ENCODE measurements at regions not wholly inside any gene's neighbourhood (a gene's known extent, or its start where the extent isn't known, plus 50 kb on each side); places are given as distances from the start of the nearest gene placed in this dataset.

DNA sequence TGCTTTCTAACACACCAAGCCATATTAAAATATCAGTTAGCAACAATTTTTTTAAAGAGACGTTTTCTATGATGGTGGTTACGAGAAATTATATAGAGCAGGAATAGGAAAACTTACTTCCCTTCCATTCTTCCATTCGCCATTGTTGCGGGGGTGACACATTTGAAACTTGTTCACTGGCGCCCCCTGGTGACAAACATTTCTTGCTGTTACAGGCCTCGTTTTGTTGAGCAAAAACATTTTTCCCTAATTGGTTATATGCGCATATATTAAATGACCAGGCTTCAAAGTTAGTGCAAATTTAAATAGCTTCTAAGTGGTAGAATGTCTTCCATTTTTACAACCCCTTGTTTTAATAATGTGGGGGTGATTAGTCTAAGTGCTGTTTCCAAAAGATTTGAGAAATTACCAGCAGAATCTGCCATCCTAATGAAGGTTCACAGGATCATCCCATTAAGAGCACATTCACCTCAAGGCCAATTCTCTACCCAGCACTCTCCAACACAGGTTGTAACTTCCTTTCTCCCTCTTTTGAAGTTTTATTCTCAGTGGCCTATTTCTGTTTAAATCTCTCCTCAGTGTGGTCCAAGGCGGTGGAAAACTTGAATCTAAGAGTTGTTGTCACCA, 1124.7 kb downstream of the FLRT2 start:
- DNase-seq, result peak in 1 of 2 donors; percentile 5

- no peak for DNase-seq
These were observed 1122.6 kb downstream of the FLRT2 start for GRCh38 chr14:86652526-86652925.

DNA sequence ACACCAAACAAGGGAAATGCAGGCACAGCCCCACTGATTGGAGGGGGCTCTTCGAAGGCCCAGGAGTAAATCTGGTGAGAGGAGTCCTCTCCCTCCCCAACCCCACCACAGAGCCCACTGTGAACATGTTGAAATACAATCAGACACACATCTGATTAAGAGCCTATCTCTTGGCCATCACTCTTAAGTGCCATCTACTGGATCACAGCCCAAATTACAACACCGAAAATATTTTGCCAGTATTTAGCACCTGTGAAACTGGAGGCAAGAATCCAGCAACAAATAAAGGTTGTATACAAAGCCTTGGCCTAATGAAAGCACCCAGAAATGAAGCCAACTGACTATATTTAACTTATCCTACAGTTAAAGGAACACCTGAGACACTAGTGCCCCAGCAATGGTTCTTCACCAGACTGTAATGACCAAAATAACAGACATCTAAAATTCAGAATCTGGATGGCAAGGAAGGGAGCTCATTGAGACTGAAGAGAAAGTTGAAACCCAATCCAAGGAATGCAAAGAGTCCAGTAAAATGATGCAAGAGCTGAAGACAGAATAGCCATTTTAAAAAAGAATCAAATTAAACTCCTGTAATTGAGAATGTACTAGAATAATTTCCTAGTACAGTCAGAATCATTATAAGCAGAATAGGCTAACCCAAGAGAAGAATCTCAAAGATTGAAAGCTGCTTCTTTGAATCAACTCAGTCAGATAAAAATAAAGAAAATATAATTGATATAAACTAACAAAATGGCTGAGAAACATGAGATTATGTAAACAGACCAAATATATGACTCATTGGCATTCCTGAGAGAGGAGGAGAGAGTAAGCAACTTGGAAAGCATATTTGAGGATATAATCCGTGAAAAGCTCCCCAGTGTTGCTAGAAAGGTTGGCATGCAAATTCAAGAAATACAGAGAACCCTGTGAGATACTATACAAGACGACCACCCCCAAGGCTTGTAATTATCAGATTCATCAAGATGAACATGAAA, 1117.0 kb downstream of the FLRT2 start:
- no peak for DNase-seq

DNA sequence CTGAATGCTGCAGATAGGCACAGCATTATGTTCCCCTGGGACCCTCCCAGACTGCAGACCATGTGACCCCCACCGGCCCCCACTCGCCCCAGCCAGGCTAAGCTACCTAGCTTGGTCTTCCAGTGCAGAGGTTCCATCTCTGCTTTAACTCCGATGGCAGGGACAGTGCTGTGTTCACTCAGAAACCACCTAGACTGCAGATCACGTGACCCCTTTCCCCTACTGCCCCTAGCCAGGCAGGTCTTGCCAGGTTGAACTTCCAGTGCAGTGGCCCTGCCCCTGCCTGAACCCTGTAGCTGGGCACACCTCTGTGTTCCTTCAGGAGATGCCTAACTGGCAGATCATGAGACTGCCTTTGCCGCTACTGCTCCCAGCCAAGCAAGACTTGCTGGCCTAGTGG, 1116.2 kb downstream of the FLRT2 start:
- no peak for DNase-seq

DNA sequence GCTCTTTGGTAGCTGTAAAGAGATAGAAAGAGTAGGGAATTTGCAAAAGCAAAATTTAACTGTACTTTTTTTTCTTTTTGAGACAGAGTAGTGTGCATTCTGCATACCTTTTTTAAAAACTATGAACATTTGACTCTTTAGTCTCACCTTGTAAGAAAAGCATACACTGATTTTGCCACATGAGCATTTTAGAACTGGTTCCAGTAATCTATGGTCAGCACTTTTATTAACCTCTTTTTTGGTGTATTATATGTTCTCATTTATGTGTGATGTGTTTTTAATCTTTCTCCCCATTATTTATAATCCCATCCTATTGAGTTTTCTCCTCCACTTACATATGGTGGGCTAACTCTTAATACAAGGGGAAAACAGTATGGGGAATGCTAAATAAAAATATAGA, 1111.4 kb downstream of the FLRT2 start:
- DNase-seq, result no peak

GRCh38 chr14:86640288-86640687, 1110.3 kb downstream of the FLRT2 start:
- no peak for DNase-seq

DNA sequence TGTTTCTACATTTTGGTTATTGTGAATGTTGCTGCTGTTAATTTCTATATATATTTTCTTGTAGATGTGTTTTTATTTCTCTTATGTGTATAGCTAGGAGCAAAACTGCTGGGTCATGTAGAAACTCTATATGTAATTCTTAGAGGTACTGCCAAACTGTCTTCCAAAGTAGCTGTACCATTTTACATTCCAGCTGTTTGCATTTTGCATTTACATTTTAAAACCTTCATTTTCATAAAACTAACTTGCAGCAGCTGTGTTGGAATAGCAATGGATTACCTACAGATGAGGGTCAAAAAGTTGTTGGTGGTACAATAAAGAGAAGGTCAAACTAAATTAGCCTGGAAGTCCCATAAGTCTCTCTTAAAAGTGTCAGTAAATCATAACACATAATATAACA, 1109.7 kb downstream of the FLRT2 start:
- DNase-seq, result no peak

DNA sequence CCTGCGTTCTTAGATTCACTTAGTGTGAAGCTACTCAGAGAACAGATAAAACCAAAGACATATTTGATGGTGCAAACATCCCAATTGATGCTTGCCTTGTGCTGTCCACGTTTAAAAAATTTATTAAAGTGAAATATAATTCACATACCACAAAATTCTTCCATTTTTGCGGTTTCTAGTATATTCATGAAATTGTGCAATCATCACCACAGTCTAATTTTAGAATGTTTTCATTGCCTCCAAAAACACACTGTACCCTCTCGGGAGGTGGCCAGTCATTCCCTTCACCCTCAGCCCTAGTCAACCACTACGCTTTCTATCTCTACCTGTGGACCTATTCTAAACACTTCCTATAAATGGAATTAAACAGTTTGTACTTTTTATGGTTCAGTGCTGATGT, 1109.2 kb downstream of the FLRT2 start:
- DNase-seq, result no peak

DNA sequence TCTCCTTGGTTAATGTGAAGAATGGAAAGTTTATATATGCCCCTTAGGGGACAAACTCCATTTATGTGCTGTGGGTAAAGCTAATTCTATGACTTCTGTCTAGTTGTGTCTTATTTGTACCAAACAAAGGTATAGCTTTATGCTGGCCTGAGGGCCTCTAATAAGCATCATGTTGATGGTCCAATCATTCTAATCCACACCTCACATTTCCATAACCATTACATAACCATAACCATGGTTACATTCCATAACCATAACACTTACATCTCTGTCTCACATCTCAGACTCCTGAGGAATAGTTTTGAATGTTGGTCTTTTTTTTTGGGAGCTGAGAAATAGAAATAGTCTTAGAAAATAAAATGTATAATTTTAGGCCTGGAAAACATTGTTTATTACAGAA, 1097.1 kb downstream of the FLRT2 start:
- DNase-seq, result no peak

DNA sequence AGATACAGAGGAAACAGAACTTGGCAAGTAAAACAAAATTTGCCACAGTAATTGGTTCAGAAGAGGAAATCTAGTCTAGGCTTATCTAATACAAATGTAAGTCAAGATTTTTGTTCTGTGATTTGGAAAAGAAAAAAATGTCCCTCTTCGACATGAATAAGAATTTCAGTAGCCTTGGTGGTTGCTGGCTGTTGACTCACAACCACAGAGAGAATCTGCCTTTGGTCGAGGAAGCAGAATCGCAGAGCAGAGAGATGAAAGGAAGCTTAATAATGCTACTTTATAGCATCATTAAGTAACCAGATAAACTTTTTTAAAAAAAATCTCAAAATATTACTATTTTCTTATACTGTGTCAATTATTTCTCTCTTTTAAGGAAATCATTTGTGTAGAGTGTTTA, 1096.6 kb downstream of the FLRT2 start:
- DNase-seq, result no peak

GRCh38 chr14:86625637-86626036, 1095.7 kb downstream of the FLRT2 start:
- no peak for DNase-seq

GRCh38 chr14:86619726-86620125, 1089.8 kb downstream of the FLRT2 start:
- DNase-seq, result no peak

DNA sequence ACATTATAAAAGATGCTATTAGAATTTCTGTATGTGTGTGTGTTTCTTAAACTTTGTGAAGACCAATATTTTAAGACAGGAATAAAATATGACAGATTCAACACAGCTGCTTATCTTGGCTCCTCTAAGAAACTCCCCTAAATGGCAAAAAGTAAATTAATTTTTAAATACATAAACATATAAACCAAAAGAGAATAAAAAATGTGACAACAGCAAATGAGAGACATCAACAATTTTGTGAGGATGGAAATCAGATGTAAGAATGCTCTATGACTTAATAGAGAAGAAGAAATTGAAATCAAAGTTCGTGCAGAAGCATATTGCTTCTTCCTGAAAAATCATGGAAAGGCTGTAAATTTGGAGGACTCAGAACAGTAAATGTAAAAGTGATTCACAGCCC, 1083.8 kb downstream of the FLRT2 start:
- DNase-seq, result no peak

DNA sequence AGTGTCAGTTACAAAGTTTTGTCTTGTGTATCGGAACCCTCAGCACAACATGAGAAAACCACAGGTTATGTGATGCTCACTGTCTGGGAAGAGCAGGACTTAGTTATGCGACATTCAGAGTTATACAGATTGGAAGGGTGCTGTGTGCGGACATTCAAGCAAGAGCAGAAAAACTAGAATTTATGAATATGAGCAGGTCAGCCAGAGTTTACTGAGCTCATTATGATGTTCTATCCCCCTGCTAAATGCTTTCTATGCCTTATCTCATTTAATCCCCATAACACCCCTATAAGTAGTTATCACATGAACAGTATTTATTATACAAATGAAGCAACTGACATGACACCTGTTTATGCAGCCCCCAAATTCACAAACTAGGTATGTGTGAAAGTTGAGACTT, 1083.2 kb downstream of the FLRT2 start:
- DNase-seq, result no peak

- DNase-seq, result no peak
These were observed 1074.6 kb downstream of the FLRT2 start for GRCh38 chr14:86604561-86604960.

- no peak for DNase-seq
These were observed 1072.3 kb downstream of the FLRT2 start for GRCh38 chr14:86602263-86602662.

- DNase-seq, result no peak
These were observed 1071.9 kb downstream of the FLRT2 start for GRCh38 chr14:86601813-86602212.

GRCh38 chr14:86597279-86597678, 1067.3 kb downstream of the FLRT2 start:
- DNase-seq, result no peak

DNA sequence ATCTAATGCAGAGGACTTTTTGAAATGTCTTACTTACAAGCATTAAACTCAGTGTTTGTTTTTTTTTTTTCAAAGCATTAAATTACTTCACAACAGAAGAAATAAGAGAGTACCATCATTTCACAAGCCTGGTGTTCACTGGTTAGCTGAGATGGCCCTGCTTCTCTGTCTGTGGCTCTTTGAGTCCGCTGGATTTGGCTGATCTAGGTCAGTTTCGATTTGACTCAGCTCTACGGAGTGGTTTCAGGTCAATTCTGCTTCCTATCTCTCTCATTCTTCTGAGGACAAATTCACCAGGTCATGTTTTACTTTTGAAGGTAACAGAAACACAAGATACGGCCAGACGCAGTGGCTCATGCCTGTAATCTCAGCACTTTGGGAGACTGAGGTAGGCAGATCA, 1066.1 kb downstream of the FLRT2 start:
- no peak for DNase-seq

GRCh38 chr14:86575141-86575540, 1045.2 kb downstream of the FLRT2 start:
- DNase-seq, result no peak

DNA sequence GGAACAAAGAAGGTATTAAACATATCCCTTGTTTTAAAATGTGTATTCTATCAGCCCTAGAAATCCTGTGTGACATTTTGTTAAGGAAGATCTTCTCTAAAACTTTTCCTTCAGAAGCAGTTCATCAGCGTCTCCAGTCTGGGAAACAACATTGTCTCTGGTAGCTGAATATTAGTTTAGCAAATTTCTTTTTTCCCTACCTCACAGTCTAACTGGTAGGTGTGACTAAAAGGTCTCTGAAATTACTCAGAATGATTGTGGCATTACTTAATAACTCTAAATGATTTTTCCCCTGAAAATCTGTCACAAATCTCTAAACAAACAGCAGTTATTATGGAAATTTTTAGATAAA, 1044.8 kb downstream of the FLRT2 start:
- DNase-seq, result no peak

DNA sequence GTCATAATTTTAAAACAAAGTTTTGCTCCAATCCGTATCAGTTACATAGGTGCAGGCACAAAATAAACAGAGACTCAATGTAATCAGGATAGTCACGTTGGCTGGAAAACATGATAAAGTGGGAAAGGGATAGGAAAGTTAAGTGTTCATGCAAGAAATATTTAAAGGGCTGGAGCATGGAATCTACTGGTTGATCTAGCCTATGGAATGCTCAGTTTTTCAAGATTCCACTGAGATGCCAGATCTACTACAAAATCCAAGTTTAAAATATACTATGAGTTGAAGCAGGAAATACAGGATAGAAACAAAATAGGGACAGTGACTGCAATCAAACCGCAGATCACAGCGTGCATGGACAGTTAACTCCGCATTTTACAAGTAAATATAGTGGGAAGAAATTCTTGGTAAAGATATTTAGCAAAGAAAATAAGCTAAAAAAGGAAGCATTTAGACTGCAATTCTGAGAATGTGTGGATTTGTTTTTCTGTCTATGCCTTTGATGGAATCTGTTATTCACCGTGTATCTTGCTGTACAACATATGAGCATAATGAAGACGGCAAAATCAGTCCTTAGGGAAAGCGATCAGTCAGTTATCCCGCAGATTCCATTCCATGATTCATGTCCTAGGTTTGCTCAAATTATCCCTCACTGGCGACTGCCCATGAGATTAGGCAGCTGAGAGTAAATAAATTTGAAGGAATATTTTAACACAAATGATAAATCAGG, 1044.3 kb downstream of the FLRT2 start:
- DNase-seq, result no peak

DNA sequence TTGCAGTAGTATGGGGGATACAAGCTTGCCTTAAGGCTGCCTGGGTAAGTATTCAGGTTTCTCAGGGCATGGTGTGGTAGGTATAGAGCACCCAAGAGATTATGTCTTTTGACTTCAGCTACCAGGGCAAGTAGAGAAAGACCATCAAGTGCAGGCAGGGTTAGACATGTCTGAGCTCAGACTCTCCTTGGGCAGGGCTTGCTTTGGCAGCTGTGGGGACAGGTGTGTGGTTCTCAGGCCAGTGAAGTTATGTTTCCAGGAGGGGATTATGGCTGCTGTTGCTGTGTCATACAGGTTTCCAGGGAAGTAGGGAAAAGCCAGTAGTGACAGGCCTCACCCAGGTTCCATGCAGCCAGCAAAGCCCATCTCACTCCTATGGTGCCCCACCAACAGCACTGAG, 1040.4 kb downstream of the FLRT2 start:
- DNase-seq, result no peak

DNA sequence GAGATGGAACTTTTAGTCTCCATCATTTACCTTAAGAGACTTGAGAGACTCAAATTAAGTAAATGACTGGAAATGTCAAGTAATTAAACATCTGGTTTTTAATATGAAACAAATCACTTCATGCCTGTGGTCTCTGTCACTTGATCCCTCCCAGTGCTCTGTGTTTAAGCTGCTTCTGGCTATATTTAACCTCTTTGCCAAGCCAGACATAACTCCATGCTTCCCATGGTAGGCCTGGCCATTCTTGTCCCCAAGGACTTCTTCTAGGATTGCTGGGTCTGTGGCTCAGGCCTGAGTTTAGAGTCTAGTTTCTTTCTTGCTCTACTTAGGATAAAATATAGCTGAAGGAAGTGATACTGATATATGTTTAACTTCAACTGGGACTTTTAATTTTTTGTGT, 1013.6 kb downstream of the FLRT2 start:
- no peak for DNase-seq
